ENCODE measurements at regions not wholly inside any gene's neighbourhood (a gene's known extent, or its start where the extent isn't known, plus 50 kb on each side); places are given as distances from the start of the nearest gene placed in this dataset.

DNA sequence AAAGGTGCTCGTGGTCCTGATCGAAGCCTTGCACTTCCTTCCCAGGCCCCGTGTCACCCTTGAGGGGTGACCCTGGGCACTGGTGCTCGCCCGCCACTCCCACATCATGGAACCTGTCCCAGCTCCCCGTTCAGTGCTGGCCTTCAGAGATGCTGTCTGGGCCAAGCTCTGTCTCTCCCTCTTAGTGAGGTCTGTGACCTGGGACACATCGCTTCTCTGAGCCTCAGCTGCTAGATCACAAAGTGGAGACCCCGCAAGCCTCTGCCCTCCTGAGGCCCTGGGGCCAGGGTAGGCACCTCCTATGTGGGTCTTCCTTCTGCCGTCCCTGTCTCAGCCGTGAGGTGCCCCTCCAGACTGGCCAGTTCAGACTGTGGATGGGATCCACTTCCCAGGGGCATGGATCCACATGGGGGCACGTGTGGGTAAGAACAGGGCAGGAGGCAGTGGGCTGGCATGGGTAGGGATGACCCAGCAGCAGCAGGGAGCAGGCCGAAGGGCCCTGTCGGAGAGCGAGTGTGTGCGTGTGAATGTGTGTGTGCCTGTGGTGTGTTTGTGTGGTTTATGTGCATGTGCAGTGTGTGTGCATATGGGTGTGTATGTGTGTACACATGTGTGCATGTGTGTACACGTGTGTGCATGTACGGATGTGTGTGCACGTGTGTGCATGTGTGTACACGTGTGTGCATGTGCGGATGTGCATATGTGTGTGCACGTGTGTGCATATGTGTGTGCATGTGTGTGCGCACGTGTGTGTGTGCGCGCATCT lies 1073.7 kb downstream of the BRD1 start:
- TF ChIP-seq EGR1 (IDR thresholded peaks at IDR 0.05; ENCODE audit: low read depth) (no peak), POLR2AphosphoS5 (IDR thresholded peaks at IDR 0.05; ENCODE audit: low read depth, low read length) (no peak), FOSL1 (IDR thresholded peaks at IDR 0.05; ENCODE audit: low read depth) (no peak), EZH2phosphoT487 (IDR thresholded peaks at IDR 0.05; ENCODE audit: borderline replicate concordance) (no peak), EZH2 (IDR thresholded peaks at IDR 0.05) (no peak), TCF7L2 (IDR thresholded peaks at IDR 0.05; ENCODE audit: borderline replicate concordance, extremely low read depth, insufficient read depth, insufficient read length) (no peak), SRF (IDR thresholded peaks at IDR 0.05; ENCODE audit: low read depth) (no peak), ZNF274 (IDR thresholded peaks at IDR 0.05; ENCODE audit: low read depth, low read length) (no peak), CEBPB (IDR thresholded peaks at IDR 0.05; ENCODE audit: low read depth) (no peak), SIN3A (IDR thresholded peaks at IDR 0.05; ENCODE audit: low read depth) (no peak), ELF1 (IDR thresholded peaks at IDR 0.05; ENCODE audit: borderline replicate concordance, low read depth) (no peak), ZFX (IDR thresholded peaks at IDR 0.05) (no peak), YY1 (IDR thresholded peaks at IDR 0.05; ENCODE audit: extremely low read depth, insufficient replicate concordance, low read depth, low read length) (no peak), POLR2A (IDR thresholded peaks at IDR 0.05; ENCODE audit: borderline replicate concordance, extremely low read depth, insufficient read depth, insufficient read length) (no peak)
- TF ChIP-seq, protein P1, sequence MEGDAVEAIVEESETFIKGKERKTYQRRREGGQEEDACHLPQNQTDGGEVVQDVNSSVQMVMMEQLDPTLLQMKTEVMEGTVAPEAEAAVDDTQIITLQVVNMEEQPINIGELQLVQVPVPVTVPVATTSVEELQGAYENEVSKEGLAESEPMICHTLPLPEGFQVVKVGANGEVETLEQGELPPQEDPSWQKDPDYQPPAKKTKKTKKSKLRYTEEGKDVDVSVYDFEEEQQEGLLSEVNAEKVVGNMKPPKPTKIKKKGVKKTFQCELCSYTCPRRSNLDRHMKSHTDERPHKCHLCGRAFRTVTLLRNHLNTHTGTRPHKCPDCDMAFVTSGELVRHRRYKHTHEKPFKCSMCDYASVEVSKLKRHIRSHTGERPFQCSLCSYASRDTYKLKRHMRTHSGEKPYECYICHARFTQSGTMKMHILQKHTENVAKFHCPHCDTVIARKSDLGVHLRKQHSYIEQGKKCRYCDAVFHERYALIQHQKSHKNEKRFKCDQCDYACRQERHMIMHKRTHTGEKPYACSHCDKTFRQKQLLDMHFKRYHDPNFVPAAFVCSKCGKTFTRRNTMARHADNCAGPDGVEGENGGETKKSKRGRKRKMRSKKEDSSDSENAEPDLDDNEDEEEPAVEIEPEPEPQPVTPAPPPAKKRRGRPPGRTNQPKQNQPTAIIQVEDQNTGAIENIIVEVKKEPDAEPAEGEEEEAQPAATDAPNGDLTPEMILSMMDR (IDR thresholded peaks at IDR 0.05 in 2 of 3, conservative IDR thresholded peaks at IDR 0.05 in 1 of 3; ENCODE audit: borderline replicate concordance in 1 of 3, insufficient read depth in 1 of 3, low read depth in 2 of 3, low read length in 2 of 3) = no peak
- TF ChIP-seq, protein P2, sequence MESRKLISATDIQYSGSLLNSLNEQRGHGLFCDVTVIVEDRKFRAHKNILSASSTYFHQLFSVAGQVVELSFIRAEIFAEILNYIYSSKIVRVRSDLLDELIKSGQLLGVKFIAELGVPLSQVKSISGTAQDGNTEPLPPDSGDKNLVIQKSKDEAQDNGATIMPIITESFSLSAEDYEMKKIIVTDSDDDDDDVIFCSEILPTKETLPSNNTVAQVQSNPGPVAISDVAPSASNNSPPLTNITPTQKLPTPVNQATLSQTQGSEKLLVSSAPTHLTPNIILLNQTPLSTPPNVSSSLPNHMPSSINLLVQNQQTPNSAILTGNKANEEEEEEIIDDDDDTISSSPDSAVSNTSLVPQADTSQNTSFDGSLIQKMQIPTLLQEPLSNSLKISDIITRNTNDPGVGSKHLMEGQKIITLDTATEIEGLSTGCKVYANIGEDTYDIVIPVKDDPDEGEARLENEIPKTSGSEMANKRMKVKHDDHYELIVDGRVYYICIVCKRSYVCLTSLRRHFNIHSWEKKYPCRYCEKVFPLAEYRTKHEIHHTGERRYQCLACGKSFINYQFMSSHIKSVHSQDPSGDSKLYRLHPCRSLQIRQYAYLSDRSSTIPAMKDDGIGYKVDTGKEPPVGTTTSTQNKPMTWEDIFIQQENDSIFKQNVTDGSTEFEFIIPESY (IDR thresholded peaks at IDR 0.05; ENCODE audit: extremely low read depth, insufficient replicate concordance, low read length) = no peak
- TF ChIP-seq, protein P3, sequence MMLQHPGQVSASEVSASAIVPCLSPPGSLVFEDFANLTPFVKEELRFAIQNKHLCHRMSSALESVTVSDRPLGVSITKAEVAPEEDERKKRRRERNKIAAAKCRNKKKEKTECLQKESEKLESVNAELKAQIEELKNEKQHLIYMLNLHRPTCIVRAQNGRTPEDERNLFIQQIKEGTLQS (IDR thresholded peaks at IDR 0.05) = no peak
- TF ChIP-seq, protein P4, sequence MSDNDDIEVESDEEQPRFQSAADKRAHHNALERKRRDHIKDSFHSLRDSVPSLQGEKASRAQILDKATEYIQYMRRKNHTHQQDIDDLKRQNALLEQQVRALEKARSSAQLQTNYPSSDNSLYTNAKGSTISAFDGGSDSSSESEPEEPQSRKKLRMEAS (IDR thresholded peaks at IDR 0.05) = no peak
- no peak overlapping the region for H3K9ac ChIP-seq (ENCODE audit: low read length)
- BruUV-seq (replicated peaks) = no TSS peak
- H3K27ac ChIP-seq (ENCODE audit: low read depth, low read length) = no peak overlapping the region
- intact Hi-C loops (cut with micrococcal nuclease) = no loop called here
- CTCF ChIA-PET = no interaction called here
- no peaks in the 10 kb centered on the region for H3K9me3 ChIP-seq (ENCODE audit: control insufficient read depth in 1 of 2, insufficient read depth in 1 of 2, low read depth in 1 of 2, low read length in 2 of 2)
- no peaks in the 10 kb centered on the region for H3K4me1 ChIP-seq (ENCODE audit: control insufficient read depth in 1 of 2, insufficient read depth in 2 of 2, low read length in 2 of 2)
- DNase-seq (ENCODE audit: low read depth, low spot score) = no peak
- POLR2A ChIA-PET = no interaction called here
- H3K4me2 ChIP-seq (ENCODE audit: low read length) = no peak overlapping the region
- H3K4me3 ChIP-seq (replicated peaks in 1 of 2; ENCODE audit: low read depth in 1 of 2, low read length in 2 of 2) = no peak overlapping the region
- H3K9me2 ChIP-seq (ENCODE audit: insufficient read depth) = no peaks in the 10 kb centered on the region
- ATAC-seq = no peak
- no peaks in the 10 kb centered on the region for H3K36me3 ChIP-seq (ENCODE audit: control insufficient read depth in 1 of 2, insufficient read depth in 2 of 2, low read length in 2 of 2)
- no peak overlapping the region for H2AFZ ChIP-seq (ENCODE audit: low read depth, low read length, poor library complexity, severe bottlenecking)
- no peaks in the 10 kb centered on the region for H3K79me2 ChIP-seq (ENCODE audit: insufficient read depth, low read length)
- RAD21 ChIA-PET (ENCODE audit: low non-redundant PET in 1 of 2, low total read pairs in 2 of 2, uncharacterized antibody in 2 of 2, unreplicated experiment in 2 of 2) = no interaction called here
- H3K27me3 ChIP-seq (ENCODE audit: insufficient read depth, low read length) = no peaks in the 10 kb centered on the region
- H4K20me1 ChIP-seq (ENCODE audit: insufficient read depth) = no peaks in the 10 kb centered on the region
